ENCODE measurements at regions not wholly inside any gene's neighbourhood (a gene's known extent, or its start where the extent isn't known, plus 50 kb on each side); places are given as distances from the start of the nearest gene placed in this dataset.
A peak's percentile ranks its signal among the peaks of the same experiment; 100 is the strongest.

DNA sequence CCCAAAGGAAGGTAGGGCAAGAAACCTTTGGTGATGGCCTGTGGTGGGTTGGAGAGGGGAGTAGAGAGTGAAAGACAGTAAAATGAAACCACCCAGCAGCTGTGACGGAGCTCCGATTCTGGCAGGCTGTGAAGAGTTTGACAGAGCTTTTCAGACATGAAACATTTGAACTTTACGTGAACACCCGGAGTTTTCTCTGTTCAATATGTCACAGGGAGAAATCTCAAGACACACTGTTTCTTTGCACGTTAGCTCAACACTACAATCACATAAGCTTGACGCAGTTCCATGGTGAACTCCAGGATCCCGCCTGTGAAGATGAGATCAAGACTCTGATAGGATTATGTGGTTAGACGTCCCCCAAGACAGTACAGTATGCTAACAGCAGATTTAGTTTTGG, 79.6 kb upstream of the CDH11 start:
- H3K4me2 ChIP-seq: peak overlapping the region; percentile 26
- H3K4me3 ChIP-seq (IDR thresholded peaks at IDR 0.05; ENCODE audit: insufficient read depth, low read depth, low read length): no peak overlapping the region

DNA sequence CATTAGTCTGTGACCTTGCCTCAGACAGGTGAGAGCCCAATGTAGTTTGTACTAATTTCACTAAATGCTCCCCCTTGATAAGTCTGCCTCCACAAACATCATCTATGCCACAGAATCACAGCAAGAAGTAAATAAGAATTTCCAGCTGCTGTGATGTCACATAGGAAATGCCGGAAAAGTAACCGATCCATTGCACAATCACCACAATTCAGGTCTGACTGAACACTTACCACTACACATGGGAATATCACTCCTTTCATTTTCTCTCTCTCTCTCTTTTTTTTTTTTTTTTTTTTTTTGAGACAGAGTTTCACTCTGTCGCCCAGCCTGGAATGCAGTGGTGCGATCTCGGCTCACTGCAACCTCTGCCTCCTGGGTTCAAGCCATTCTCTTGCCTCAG, 79.0 kb upstream of the CDH11 start:
- no peak overlapping the region for H3K4me3 ChIP-seq (IDR thresholded peaks at IDR 0.05; ENCODE audit: insufficient read depth, low read depth, low read length)
- TF ChIP-seq CTCF (conservative IDR thresholded peaks at IDR 0.05; ENCODE audit: low read depth, low read length): no peak
- no peaks in the 10 kb centered on the region for H3K27me3 ChIP-seq (ENCODE audit: insufficient read depth, low read depth)
- no peaks in the 10 kb centered on the region for H3K79me2 ChIP-seq (ENCODE audit: insufficient read depth, low read depth)
- peak overlapping the region; percentile 26 for H3K4me2 ChIP-seq
- no peaks in the 10 kb centered on the region for H3K36me3 ChIP-seq (ENCODE audit: insufficient read depth)
- peak overlapping the region; percentile 49; the same call in 1 of the 2 replicates for H3K9ac ChIP-seq
- H2AFZ ChIP-seq (ENCODE audit: low read depth): peak overlapping the region; percentile 53; the same call in 1 of the 2 replicates
- peaks cover 20% of the 10 kb centered on the region for H3K4me1 ChIP-seq (ENCODE audit: low read depth, poor library complexity, severe bottlenecking)
- H3K27ac ChIP-seq: peak overlapping the region; percentile 74
- H4K20me1 ChIP-seq (ENCODE audit: insufficient read depth): no peaks in the 10 kb centered on the region

More for the DNA sequence above, 79.6 kb upstream of the CDH11 start:
- peak overlapping the region; percentile 74 for H3K27ac ChIP-seq
- peaks cover 23% of the 10 kb centered on the region for H3K4me1 ChIP-seq (ENCODE audit: low read depth, poor library complexity, severe bottlenecking)
- no peaks in the 10 kb centered on the region for H3K79me2 ChIP-seq (ENCODE audit: insufficient read depth, low read depth)
- peak overlapping the region; percentile 53; the same call in 1 of the 2 replicates for H2AFZ ChIP-seq (ENCODE audit: low read depth)
- no peaks in the 10 kb centered on the region for H3K27me3 ChIP-seq (ENCODE audit: insufficient read depth, low read depth)
- H3K9ac ChIP-seq: peak overlapping the region; percentile 49; the same call in 1 of the 2 replicates
- no peak for TF ChIP-seq CTCF (conservative IDR thresholded peaks at IDR 0.05; ENCODE audit: low read depth, low read length)
- no peaks in the 10 kb centered on the region for H4K20me1 ChIP-seq (ENCODE audit: insufficient read depth)
- H3K36me3 ChIP-seq (ENCODE audit: insufficient read depth): no peaks in the 10 kb centered on the region

GRCh38 chr16:65200156-65200773, 78.4 kb upstream of the CDH11 start:
- Histone ChIP-seq H3K27me3 (ENCODE audit: insufficient read depth, low read depth) (no peaks in the 10 kb centered on the region), H2AFZ (ENCODE audit: low read depth) (no peak overlapping the region), H3K9ac (no peak overlapping the region), H3K79me2 (ENCODE audit: insufficient read depth, low read depth) (no peaks in the 10 kb centered on the region), H3K4me2 (peak overlapping the region; percentile 26; the same call in 1 of the 2 replicates), H3K4me3 (IDR thresholded peaks at IDR 0.05; ENCODE audit: insufficient read depth, low read depth, low read length) (no peak overlapping the region), H3K36me3 (ENCODE audit: insufficient read depth) (no peaks in the 10 kb centered on the region), H4K20me1 (ENCODE audit: insufficient read depth) (no peaks in the 10 kb centered on the region), H3K27ac (no peak overlapping the region), H3K4me1 (ENCODE audit: low read depth, poor library complexity, severe bottlenecking) (peaks cover 15% of the 10 kb centered on the region)
- TF ChIP-seq CTCF (conservative IDR thresholded peaks at IDR 0.05; ENCODE audit: low read depth, low read length): no peak

- H4K20me1 ChIP-seq (ENCODE audit: insufficient read depth): no peaks in the 10 kb centered on the region
- H3K36me3 ChIP-seq (ENCODE audit: insufficient read depth): no peaks in the 10 kb centered on the region
- H3K4me2 ChIP-seq: no peak overlapping the region
- no peaks in the 10 kb centered on the region for H3K27me3 ChIP-seq (ENCODE audit: insufficient read depth, low read depth)
- no peak overlapping the region for H3K27ac ChIP-seq
- no peak for TF ChIP-seq CTCF (conservative IDR thresholded peaks at IDR 0.05; ENCODE audit: low read depth, low read length)
- H3K79me2 ChIP-seq (ENCODE audit: insufficient read depth, low read depth): no peaks in the 10 kb centered on the region
- H3K4me3 ChIP-seq (IDR thresholded peaks at IDR 0.05; ENCODE audit: insufficient read depth, low read depth, low read length): no peak overlapping the region
- H3K4me1 ChIP-seq (ENCODE audit: low read depth, poor library complexity, severe bottlenecking): peaks cover 8% of the 10 kb centered on the region
- no peak overlapping the region for H3K9ac ChIP-seq
- no peak overlapping the region for H2AFZ ChIP-seq (ENCODE audit: low read depth)
Measured at GRCh38 chr16:65196420-65197075, 74.7 kb upstream of the CDH11 start.
